GM19467 (cell line): ENCODE measurements at regions not wholly inside any gene's neighbourhood (a gene's known extent, or its start where the extent isn't known, plus 50 kb on each side); places are given as distances from the start of the nearest gene placed in this dataset.
"Not testable (repeated sequence)": the region's sequence is repeated elsewhere in the genome, so short reads cannot be mapped to it uniquely, and the experiment has no call there.

Source experiments
- ATAC-seq: cut with Tn5 transposase; IDR thresholded peaks from one replicate; pipeline ENCODE4 v1.9.1; 2021; ENCODE audit warnings: mild to moderate bottlenecking, moderate library complexity; ENCODE audit not compliant: unreplicated experiment

DNA sequence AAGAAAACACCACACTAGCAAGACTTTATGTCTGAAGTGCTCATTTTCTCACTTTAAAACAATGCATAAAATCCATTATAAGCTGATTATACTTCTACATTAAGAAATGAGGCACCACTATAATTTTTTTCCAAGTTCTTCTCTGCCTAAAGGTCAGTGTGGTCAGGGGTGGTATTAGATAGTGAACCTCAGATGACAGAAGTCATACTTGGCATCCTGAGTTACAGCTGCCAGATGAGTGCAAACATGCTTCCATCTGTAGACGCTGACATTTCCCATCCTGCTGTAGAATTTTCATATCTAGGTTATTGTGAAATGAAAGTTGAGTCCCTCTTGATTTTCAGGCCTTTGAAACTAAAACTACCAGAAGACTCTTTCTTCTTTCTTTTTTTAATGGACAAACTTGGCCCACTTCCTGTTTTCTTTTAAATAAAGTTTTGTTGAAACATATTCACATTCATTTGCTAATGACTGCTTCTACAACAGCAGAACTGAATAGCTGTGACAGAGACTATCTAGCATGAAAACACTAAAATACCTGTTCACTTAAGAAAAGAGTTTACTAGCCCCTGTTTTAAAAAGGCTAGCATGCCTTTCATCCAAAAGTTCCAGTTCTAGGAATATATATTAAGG is 900.8 kb downstream of the XPNPEP1 start:
- no peak for ATAC-seq

GRCh38 chr10:109019001-109019424 is 904.3 kb downstream of the XPNPEP1 start:
- ATAC-seq, result no peak

DNA sequence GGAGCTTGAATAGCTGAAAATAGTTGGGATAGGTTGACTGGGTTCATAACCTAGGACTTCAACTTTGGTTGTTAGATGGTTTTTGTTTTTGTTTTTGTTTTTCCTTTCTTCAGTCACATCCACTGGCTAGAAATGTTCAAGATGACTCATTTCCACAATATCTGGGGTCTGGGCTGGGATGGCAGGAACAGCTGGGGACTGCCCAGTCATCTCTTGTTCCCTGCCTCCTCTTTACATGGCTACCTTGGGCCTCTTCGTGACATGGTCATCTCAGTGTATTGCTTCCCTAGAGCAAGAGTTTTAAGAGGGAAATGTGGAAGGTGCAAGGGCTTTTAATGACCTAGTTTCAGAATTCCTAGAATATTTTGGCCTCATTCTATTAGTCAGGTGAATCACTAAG is 915.8 kb downstream of the XPNPEP1 start:
- ATAC-seq, result no peak

DNA sequence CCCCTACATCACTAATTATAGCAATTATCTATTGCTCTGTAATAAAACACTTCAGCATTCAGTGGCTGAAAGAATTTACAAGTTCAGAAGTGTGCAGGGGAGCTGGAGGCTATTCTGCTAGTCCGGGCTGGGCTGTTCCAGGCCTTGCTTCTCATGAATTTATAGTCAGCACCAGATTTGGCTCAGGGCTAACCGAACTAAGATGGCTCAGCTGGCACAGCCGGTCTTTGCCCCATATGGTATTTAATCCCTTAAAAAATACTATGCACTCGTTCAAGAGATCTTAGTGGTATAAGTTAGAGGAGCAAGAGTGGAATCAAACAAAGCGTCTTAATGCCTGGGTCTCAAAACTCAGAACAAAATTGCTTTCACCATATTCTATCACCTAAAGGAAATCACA is 932.9 kb downstream of the XPNPEP1 start:
- ATAC-seq, result no peak

- no peak for ATAC-seq
Observed at GRCh38 chr10:108989976-108990375, 933.3 kb downstream of the XPNPEP1 start.

DNA sequence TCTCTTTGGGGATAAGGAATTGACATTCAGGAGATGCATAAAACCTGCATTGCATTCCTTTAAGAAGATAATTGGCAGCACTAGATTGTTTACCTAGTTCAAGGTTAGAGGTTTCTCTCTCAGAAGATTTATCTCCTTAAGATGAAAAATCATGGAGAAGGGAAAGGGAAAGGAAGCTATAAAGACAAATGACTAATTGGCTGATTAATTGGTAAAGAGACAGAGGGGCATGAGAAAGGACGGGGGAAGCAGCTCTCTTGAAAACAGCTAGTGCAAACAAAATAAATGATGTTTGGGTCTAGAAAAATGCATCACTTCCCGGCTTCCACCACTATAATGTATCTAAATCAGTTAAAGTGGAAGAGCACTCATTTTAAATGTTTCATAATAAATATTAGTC is 941.2 kb downstream of the XPNPEP1 start:
- no peak for ATAC-seq

GRCh38 chr10:108980869-108981268 is 942.4 kb downstream of the XPNPEP1 start:
- ATAC-seq, result no peak

DNA sequence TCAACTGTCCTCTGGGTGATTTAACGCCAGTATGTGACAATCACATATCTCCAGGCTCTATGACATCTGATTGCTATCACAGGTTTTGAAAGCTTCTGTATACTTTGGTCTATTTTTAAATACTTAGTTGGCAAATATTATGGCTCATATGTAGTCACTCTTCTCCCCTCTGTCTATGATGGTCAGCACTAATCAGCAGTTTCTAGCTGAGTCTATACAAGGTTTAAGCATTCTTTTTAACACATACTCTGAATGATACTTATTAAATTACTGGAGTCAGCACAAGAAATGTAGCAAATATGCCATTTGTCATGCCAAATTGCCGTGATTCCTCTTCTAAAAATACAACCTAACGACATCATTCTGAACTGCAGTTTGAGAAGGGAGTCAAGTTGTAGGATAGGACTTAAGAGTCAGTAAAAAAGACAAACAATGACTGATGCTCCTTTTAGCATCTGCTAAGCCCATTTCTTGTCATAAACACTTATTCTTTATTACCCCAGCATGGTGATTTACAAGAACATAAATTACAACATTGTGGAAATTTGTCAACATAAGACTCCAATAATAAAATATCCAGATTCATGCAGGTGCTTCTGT is 947.8 kb downstream of the XPNPEP1 start:
- no peak for ATAC-seq

GRCh38 chr10:108970016-108970415 is 953.3 kb downstream of the XPNPEP1 start:
- ATAC-seq, result no peak

DNA sequence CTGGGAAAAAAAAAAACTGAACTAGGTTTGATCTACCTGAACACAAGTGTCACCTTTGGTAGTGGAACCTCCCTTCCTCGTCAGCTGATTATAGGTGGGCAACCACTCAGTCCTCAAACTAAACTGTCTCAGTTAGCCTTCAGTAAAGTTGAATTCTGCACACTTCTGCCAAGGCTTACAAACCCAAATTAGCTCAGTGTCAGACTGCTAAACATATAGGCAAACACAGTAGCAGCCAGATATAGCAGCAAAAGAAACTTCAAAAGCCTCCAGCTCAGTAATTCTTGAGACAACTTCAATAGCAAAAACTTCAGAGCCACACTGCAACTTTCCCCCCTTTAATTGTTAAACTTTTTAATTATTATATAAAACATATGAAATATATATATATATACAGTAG is 956.9 kb downstream of the XPNPEP1 start:
- no peak for ATAC-seq

- no peak for ATAC-seq
Observed at GRCh38 chr10:108966005-108966404, 957.3 kb downstream of the XPNPEP1 start.

- no peak for ATAC-seq
Observed at GRCh38 chr10:108962172-108962571, 961.1 kb downstream of the XPNPEP1 start.

DNA sequence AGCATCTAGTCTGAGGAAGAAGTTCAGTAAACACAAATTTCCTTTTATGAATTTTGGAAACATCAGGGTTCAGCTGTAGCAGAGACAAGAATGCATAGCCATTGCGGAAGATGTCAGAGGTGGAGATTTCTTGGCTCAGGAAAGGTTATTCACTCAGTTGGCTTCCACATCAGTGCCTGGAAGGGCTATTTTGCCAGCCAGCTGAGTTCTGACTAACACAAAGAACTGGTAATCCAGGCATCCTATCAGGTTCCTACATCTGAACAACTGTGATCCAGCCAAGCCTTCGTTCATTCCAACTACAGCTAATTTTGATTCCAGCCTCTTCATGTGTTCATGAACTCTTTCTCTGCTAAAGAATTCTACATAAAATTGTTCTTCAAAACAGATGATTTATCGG is 965.6 kb downstream of the XPNPEP1 start:
- no peak for ATAC-seq

DNA sequence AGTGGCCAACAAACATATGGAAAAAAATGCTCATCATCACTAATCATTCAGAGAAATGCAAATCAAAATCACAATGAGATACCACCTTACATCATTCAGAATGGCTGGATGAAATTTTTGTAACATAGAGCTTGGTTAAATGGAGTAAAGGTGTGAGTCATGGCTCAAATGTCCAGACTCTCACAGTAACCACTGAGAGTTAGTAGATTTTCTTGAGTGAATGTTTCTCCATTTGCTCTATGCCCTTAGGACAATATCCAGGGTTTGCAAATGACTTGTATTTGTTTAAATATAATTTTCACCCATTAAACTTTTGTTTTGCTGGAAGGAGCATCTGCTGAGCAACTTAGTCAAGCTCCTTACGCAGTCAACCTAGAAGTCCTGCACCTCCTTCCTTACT is 967.2 kb downstream of the XPNPEP1 start:
- ATAC-seq, result no peak

GRCh38 chr10:108920029-108920428 is 1003.3 kb downstream of the XPNPEP1 start:
- not testable (repeated sequence) for ATAC-seq

- no peak for ATAC-seq
Observed at GRCh38 chr10:108913300-108913699, 1010.0 kb downstream of the XPNPEP1 start.

GRCh38 chr10:108911814-108912541 is 1011.3 kb downstream of the XPNPEP1 start:
- ATAC-seq, result peak; percentile 67

DNA sequence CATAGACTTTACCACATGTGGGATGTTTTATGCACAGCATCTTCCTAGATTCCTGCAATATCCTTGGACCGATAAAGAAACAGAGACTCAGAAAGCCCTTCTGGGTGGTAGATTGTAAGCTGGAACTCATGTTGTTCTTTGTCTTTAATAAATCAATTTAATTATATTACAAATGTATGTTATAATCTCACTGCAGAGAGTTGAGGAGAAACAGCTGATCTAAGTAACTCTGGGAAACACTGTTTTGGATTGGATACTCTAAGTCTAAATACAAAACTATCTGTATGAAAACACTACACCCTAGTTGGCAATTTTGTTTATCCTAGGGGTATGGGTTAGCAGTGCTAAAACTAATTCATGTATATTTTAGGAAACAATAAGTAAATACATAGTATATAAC is 1015.2 kb downstream of the XPNPEP1 start:
- no peak for ATAC-seq

- no peak for ATAC-seq
Observed at GRCh38 chr10:108905821-108906220, 1017.5 kb downstream of the XPNPEP1 start.

DNA sequence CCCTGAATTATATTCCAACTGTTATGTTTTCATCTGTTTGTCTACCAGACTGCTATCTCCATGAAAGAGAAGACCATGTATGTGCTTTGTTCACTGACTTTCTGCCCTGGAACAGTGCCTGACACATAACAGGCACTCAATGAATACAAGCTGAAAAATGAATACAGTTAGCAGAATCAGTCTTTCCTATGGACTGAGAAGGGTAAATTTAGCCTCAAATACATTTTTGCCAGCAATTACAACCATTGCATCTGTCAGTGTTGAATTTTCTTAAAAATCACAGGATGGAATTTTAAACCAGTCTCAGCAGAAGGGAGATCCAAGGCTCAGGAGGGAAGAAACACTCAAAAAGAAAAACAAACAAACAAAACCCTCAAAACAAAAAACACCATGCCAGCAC is 1018.1 kb downstream of the XPNPEP1 start:
- no peak for ATAC-seq

GRCh38 chr10:108904163-108904838 is 1019.0 kb downstream of the XPNPEP1 start:
- ATAC-seq, result no peak
